ENCODE measurements at regions not wholly inside any gene's neighbourhood (a gene's known extent, or its start where the extent isn't known, plus 50 kb on each side); places are given as distances from the start of the nearest gene placed in this dataset.
A peak's percentile ranks its signal among the peaks of the same experiment; 100 is the strongest.

DNA sequence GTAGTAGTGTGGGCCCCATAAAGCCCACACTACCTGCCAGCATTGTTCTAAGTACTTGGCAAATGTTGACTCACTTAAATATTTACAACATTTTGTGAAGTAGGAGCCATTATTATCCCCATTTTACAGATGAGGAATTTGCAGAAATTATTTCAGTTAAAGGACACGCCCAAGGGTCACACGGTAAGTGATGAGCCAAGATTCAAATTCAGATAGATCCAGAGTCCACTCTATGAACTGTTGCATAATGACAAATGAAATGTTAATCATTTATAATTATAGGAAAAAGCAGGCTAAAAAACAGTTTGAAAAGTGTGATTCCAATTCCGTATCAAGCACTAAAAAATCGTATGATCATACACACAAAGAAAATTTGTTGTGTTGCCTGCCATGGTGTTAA is 108.4 kb downstream of the MDH1 start:
- TF ChIP-seq CTCF (IDR thresholded peaks at IDR 0.05; ENCODE audit: low read length): no peak
- TF ChIP-seq EZH2 (IDR thresholded peaks at IDR 0.05; ENCODE audit: borderline replicate concordance, low read length): no peak
- Histone ChIP-seq H3K27me3 (ENCODE audit: insufficient read depth, low read length) (no peaks in the 10 kb centered on the region), H4K20me1 (ENCODE audit: insufficient read depth, low read length) (no peaks in the 10 kb centered on the region), H3K4me1 (ENCODE audit: insufficient read depth, low read length, severe bottlenecking) (peaks cover 5% of the 10 kb centered on the region), H3K4me3 (ENCODE audit: low read depth, low read length, poor library complexity, severe bottlenecking) (no peak overlapping the region), H3K4me2 (ENCODE audit: low read length) (no peak overlapping the region), H3K36me3 (ENCODE audit: insufficient read depth, low read length) (no peaks in the 10 kb centered on the region), H3K9me3 (ENCODE audit: low read length) (no peaks in the 10 kb centered on the region), H3F3A (ENCODE audit: insufficient read depth, low read length) (no peaks in the 10 kb centered on the region), H3K9me2 (ENCODE audit: low read depth, low read length) (no peaks in the 10 kb centered on the region), H3K27ac (ENCODE audit: low read depth, low read length, poor library complexity, severe bottlenecking) (no peak overlapping the region), H2AFZ (ENCODE audit: low read length) (no peak overlapping the region), H3K79me2 (ENCODE audit: insufficient read depth, low read length) (no peaks in the 10 kb centered on the region), H3K9ac (ENCODE audit: low read length) (no peak overlapping the region)

DNA sequence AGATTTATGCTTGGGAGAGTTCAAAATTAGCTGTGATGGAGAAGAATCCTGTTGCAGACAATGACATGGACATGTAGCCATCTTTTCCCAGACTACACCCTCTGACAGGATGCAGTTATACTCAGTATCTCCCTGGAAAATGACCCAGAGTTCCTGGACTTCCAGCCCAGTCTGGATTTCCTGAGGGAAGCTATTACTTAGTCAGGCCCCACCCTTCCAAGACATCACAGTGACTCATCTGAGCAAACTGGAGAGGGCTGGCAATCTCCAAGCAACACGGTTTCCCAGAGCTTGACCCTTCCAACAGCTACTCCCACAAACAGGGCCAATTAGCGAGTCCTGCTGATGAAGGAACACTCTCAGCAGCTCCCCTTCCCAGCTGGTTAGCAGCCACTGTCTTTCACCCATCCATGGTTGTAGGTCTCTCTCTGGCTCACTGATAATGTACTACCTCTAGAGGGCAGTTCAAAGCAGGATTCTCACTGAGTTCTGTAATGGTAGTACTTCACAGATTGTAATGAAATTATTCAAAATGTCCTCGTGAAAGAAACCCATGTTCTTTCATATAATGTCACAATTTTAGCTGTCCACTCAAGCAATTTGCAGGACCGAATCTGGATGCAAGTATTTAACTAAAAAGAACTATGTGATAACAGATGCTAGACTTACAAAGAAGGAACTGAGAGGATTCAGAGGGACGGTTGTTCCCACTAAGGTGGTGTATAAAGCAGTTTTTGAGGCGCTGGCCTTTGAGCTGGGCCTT is 110.2 kb downstream of the MDH1 start:
- Histone ChIP-seq H3K4me2 (ENCODE audit: low read length) (no peak overlapping the region), H3K27ac (ENCODE audit: low read depth, low read length, poor library complexity, severe bottlenecking) (no peak overlapping the region), H4K20me1 (ENCODE audit: insufficient read depth, low read length) (no peaks in the 10 kb centered on the region), H3K36me3 (ENCODE audit: insufficient read depth, low read length) (no peaks in the 10 kb centered on the region), H3K79me2 (ENCODE audit: insufficient read depth, low read length) (no peaks in the 10 kb centered on the region), H3K9me3 (ENCODE audit: low read length) (no peaks in the 10 kb centered on the region), H3F3A (ENCODE audit: insufficient read depth, low read length) (no peaks in the 10 kb centered on the region), H3K4me1 (ENCODE audit: insufficient read depth, low read length, severe bottlenecking) (peaks cover 5% of the 10 kb centered on the region), H3K9me2 (ENCODE audit: low read depth, low read length) (no peaks in the 10 kb centered on the region), H3K27me3 (ENCODE audit: insufficient read depth, low read length) (no peaks in the 10 kb centered on the region), H3K4me3 (ENCODE audit: low read depth, low read length, poor library complexity, severe bottlenecking) (no peak overlapping the region), H2AFZ (ENCODE audit: low read length) (0 out of 2 replicates have a peak overlapping the region, but pooled peaks have one; percentile 13), H3K9ac (ENCODE audit: low read length) (no peak overlapping the region)
- TF ChIP-seq CTCF (IDR thresholded peaks at IDR 0.05; ENCODE audit: low read length) (peak; percentile 84), EZH2 (IDR thresholded peaks at IDR 0.05; ENCODE audit: borderline replicate concordance, low read length) (no peak)

DNA sequence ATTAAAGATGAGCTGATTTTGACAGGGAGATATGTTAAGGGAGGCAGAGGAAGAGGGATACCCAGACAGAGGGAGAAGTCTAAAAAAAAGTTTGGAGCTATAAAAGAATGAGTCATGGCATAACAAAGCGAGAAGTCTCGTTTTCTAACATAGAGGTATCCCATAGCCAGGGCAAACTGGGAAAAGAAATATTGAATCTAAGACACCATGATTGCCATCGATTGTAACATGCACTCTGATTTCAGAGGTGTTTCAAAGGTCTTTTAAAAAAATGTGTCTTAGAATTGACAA is 110.7 kb downstream of the MDH1 start:
- H2AFZ ChIP-seq (ENCODE audit: low read length): 0 out of 2 replicates have a peak overlapping the region, but pooled peaks have one; percentile 13

More for the DNA sequence above, 110.7 kb downstream of the MDH1 start:
- no peaks in the 10 kb centered on the region for H3K9me2 ChIP-seq (ENCODE audit: low read depth, low read length)
- H3F3A ChIP-seq (ENCODE audit: insufficient read depth, low read length): no peaks in the 10 kb centered on the region
- no peaks in the 10 kb centered on the region for H3K9me3 ChIP-seq (ENCODE audit: low read length)
- no peaks in the 10 kb centered on the region for H4K20me1 ChIP-seq (ENCODE audit: insufficient read depth, low read length)
- TF ChIP-seq CTCF (IDR thresholded peaks at IDR 0.05; ENCODE audit: low read length) (no peak), EZH2 (IDR thresholded peaks at IDR 0.05; ENCODE audit: borderline replicate concordance, low read length) (no peak)
- no peaks in the 10 kb centered on the region for H3K27me3 ChIP-seq (ENCODE audit: insufficient read depth, low read length)
- H3K4me3 ChIP-seq (ENCODE audit: low read depth, low read length, poor library complexity, severe bottlenecking): no peak overlapping the region
- H3K4me1 ChIP-seq (ENCODE audit: insufficient read depth, low read length, severe bottlenecking): peaks cover 5% of the 10 kb centered on the region
- H3K36me3 ChIP-seq (ENCODE audit: insufficient read depth, low read length): no peaks in the 10 kb centered on the region
- no peak overlapping the region for H3K4me2 ChIP-seq (ENCODE audit: low read length)
- H3K79me2 ChIP-seq (ENCODE audit: insufficient read depth, low read length): no peaks in the 10 kb centered on the region
- H3K27ac ChIP-seq (ENCODE audit: low read depth, low read length, poor library complexity, severe bottlenecking): no peak overlapping the region
- H3K9ac ChIP-seq (ENCODE audit: low read length): no peak overlapping the region
